ENCODE measurements at regions not wholly inside any gene's neighbourhood (a gene's known extent, or its start where the extent isn't known, plus 50 kb on each side); places are given as distances from the start of the nearest gene placed in this dataset.
"Not testable (repeated sequence)": the region's sequence is repeated elsewhere in the genome, so short reads cannot be mapped to it uniquely, and the experiment has no call there.

- DNase-seq, result no peak
Measured at GRCh38 chr3:103210583-103210982, 775.8 kb downstream of the ZPLD1 start.

- no peak for DNase-seq
Measured at GRCh38 chr3:103218146-103218545, 783.3 kb downstream of the ZPLD1 start.

GRCh38 chr3:103218793-103219192, 784.0 kb downstream of the ZPLD1 start:
- DNase-seq, result no peak

GRCh38 chr3:103227651-103228050, 792.8 kb downstream of the ZPLD1 start:
- no peak for DNase-seq

- DNase-seq, result no peak
Measured at GRCh38 chr3:103247459-103247858, 812.6 kb downstream of the ZPLD1 start.

GRCh38 chr3:103254827-103255226, 820.0 kb downstream of the ZPLD1 start:
- DNase-seq, result not testable (repeated sequence)

GRCh38 chr3:103269287-103269686, 834.5 kb downstream of the ZPLD1 start:
- no peak for DNase-seq

- DNase-seq, result no peak
Measured at GRCh38 chr3:103271575-103271974, 836.8 kb downstream of the ZPLD1 start.

- DNase-seq, result no peak
Measured at GRCh38 chr3:103295974-103296570, 861.3 kb downstream of the ZPLD1 start.

- not testable (repeated sequence) for DNase-seq
Measured at GRCh38 chr3:103297502-103297901, 862.7 kb downstream of the ZPLD1 start.

- no peak for DNase-seq
Measured at GRCh38 chr3:103306104-103306503, 871.3 kb downstream of the ZPLD1 start.

GRCh38 chr3:103308921-103309320, 874.1 kb downstream of the ZPLD1 start:
- no peak for DNase-seq

- no peak for DNase-seq
Measured at GRCh38 chr3:103319912-103320311, 885.1 kb downstream of the ZPLD1 start.

GRCh38 chr3:103337179-103337845, 902.5 kb downstream of the ZPLD1 start:
- no peak for DNase-seq

- no peak for DNase-seq
Measured at GRCh38 chr3:103341078-103341606, 906.3 kb downstream of the ZPLD1 start.

GRCh38 chr3:103342205-103342731, 907.5 kb downstream of the ZPLD1 start:
- DNase-seq, result no peak

- DNase-seq, result no peak
Measured at GRCh38 chr3:103349760-103350159, 914.9 kb downstream of the ZPLD1 start.

GRCh38 chr3:103365467-103365866, 930.7 kb downstream of the ZPLD1 start:
- DNase-seq, result no peak

GRCh38 chr3:103367481-103367880, 932.7 kb downstream of the ZPLD1 start:
- DNase-seq, result no peak

GRCh38 chr3:103371411-103371810, 936.6 kb downstream of the ZPLD1 start:
- DNase-seq, result no peak

GRCh38 chr3:103372031-103372430, 937.2 kb downstream of the ZPLD1 start:
- DNase-seq, result peak; percentile 7

- DNase-seq, result no peak
Measured at GRCh38 chr3:103380391-103380790, 945.6 kb downstream of the ZPLD1 start.

- no peak for DNase-seq
Measured at GRCh38 chr3:103381296-103382079, 946.7 kb downstream of the ZPLD1 start.
